Mesenchymal stem cell (in vitro differentiated cells and primary cell): ENCODE measurements at regions not wholly inside any gene's neighbourhood (a gene's known extent, or its start where the extent isn't known, plus 50 kb on each side); places are given as distances from the start of the nearest gene placed in this dataset. TPM values are rescaled to one million over a fixed set of nuclear protein-coding genes. Genes with fewer than 3 reads are reported as not detected.

Experiments used
- small RNA-seq: library from polyadenylated mRNA; stranded (forward); fragments of <200 nt; extraction: miRNeasy Mini kit (QIAGEN cat#:217004); gene quantifications from one replicate; pipeline ENCODE3, GENCODE V24; 2013; ENCODE audit warnings: low read depth

Small RNAs in the stretch of these regions (small RNA-seq; reads per million reads assigned to genes)
- not detected for gene COX6B1P7
